Keratinocyte (primary cell): ENCODE measurements at regions not wholly inside any gene's neighbourhood (a gene's known extent, or its start where the extent isn't known, plus 50 kb on each side); places are given as distances from the start of the nearest gene placed in this dataset.

Experiments used
- DNase-seq: peaks from one replicate; pipeline ENCODE4 v3.0.0-alpha.2; 2011; ENCODE audit warnings: low read depth, missing footprints, low spot score
- FAIRE-seq: peaks from 2 replicates; lab custom pipeline; 2011; peaks lifted over from hg19 to GRCh38; lab: Jason Lieb, UNC
- H2AFZ ChIP-seq: 2 replicates; pipeline ENCODE4 v1.6.0; 2012; ENCODE audit warnings: low read length, control low read depth, inconsistent platforms; ENCODE audit not compliant: control insufficient read depth
- H3K27ac ChIP-seq: 2 replicates; pipeline ENCODE4 v1.5.1; 2011; ENCODE audit warnings: low read length; ENCODE audit not compliant: control insufficient read depth, insufficient read depth
- H3K27me3 ChIP-seq: 3 replicates; pipeline ENCODE4 v1.6.0; 2011; ENCODE audit warnings: low read length; ENCODE audit not compliant: control insufficient read depth, insufficient read depth; ENCODE audit errors: extremely low read depth
- H3K36me3 ChIP-seq, 2 experiments: 2 replicates in 1 of 2; 3 replicates in 1 of 2; pipeline ENCODE4 v1.5.1; 2011; ENCODE audit warnings: low read length in 2 of 2, mild to moderate bottlenecking in 1 of 2; ENCODE audit not compliant: control insufficient read depth in 2 of 2, insufficient read depth in 2 of 2; ENCODE audit errors: extremely low read depth in 1 of 2
- H3K4me1 ChIP-seq: 3 replicates; pipeline ENCODE4 v1.5.1; 2011; ENCODE audit warnings: low read length; ENCODE audit not compliant: control insufficient read depth, insufficient read depth; ENCODE audit errors: extremely low read depth
- H3K4me2 ChIP-seq: 3 replicates; pipeline ENCODE4 v1.6.0; 2011; ENCODE audit warnings: low read depth, low read length; ENCODE audit not compliant: control insufficient read depth, insufficient read depth; ENCODE audit errors: extremely low read depth
- H3K4me3 ChIP-seq, 3 experiments: fragments of 200-600 bp in 1 of 3; sonication (generic) in 1 of 3; 2 replicates in 2 of 3; 3 replicates in 1 of 3; pipeline ENCODE4 v1.5.1; 2011 to 2016; ENCODE audit warnings: low read length in 3 of 3, mild to moderate bottlenecking in 3 of 3, control low read depth in 2 of 3, inconsistent platforms in 1 of 3, low read depth in 1 of 3, mixed read lengths in 1 of 3, mixed run types in 1 of 3, moderate library complexity in 1 of 3; ENCODE audit not compliant: control insufficient read depth in 2 of 3, insufficient read depth in 2 of 3; ENCODE audit errors: extremely low read depth in 1 of 3
- H3K79me2 ChIP-seq: 2 replicates; pipeline ENCODE4 v1.6.0; 2012; ENCODE audit warnings: low read length; ENCODE audit not compliant: control insufficient read depth, insufficient read depth
- H3K9ac ChIP-seq: 3 replicates; pipeline ENCODE4 v1.6.0; 2011; ENCODE audit warnings: low read length; ENCODE audit not compliant: control insufficient read depth, insufficient read depth; ENCODE audit errors: extremely low read depth
- H3K9me1 ChIP-seq: 3 replicates; pipeline ENCODE4 v1.6.0; 2011; ENCODE audit warnings: low read length; ENCODE audit not compliant: control insufficient read depth, insufficient read depth; ENCODE audit errors: extremely low read depth
- H3K9me3 ChIP-seq: 2 replicates; pipeline ENCODE4 v1.5.1; 2012; ENCODE audit warnings: low read depth, low read length; ENCODE audit not compliant: control insufficient read depth
- H4K20me1 ChIP-seq: 3 replicates; pipeline ENCODE4 v1.6.0; 2011; ENCODE audit warnings: low read length; ENCODE audit not compliant: control insufficient read depth, insufficient read depth; ENCODE audit errors: extremely low read depth
- EZH2 ChIP-seq: IDR thresholded peaks from one replicate; pipeline ENCODE4 v1.6.1; 2012; ENCODE audit warnings: inconsistent platforms, mild to moderate bottlenecking, low read length, moderate library complexity
- dilution Hi-C: fragments of 300-500 bp; cut with MboI; formaldehyde crosslinking; loops from one replicate; pipeline ENCODE4 v1.7.0; 2020; ENCODE audit warnings: low sequenced_read_pairs; ENCODE audit not compliant: extremely low pct_ligation_motif_present
- TF ChIP-seq, protein P1 (sequence below), 3 experiments: IDR thresholded peaks in 1 of 3; conservative IDR thresholded peaks in 1 of 3; optimal IDR thresholded peaks in 1 of 3; 2 replicates in 2 of 3; 3 replicates in 1 of 3; pipeline versions ENCODE3 to v1.5.1; 2011; ENCODE audit warnings: low read length in 3 of 3, mild to moderate bottlenecking in 3 of 3, moderate library complexity in 2 of 3, control low read depth in 1 of 3, inconsistent platforms in 1 of 3; ENCODE audit not compliant: insufficient read depth in 2 of 3; ENCODE audit errors: extremely low read depth in 1 of 3

DNA sequence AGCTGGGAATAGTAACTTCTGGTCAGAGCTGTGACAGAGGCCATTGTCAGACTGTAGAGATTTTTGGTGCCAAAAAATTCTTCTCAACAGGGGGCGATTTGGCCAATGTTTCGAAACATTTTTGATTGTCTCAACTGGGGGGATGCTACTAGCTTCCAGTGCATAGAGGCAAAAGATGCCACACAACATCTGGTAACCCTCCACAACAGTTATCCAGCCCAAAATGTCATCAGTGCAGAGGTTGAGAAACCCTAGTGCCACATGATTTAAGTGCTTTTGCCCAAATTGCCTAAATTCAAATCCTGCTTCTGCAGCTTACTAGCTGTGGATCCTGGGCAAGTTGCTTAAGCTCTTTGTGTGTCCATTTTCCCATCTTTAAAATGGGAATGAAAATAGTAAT is 71.9 kb downstream of the FZD1 start:
- no peaks in the 10 kb centered on the region for H3K9me3 ChIP-seq
- H3K79me2 ChIP-seq = no peaks in the 10 kb centered on the region
- no peak for TF ChIP-seq EZH2
- TF ChIP-seq, protein P1, sequence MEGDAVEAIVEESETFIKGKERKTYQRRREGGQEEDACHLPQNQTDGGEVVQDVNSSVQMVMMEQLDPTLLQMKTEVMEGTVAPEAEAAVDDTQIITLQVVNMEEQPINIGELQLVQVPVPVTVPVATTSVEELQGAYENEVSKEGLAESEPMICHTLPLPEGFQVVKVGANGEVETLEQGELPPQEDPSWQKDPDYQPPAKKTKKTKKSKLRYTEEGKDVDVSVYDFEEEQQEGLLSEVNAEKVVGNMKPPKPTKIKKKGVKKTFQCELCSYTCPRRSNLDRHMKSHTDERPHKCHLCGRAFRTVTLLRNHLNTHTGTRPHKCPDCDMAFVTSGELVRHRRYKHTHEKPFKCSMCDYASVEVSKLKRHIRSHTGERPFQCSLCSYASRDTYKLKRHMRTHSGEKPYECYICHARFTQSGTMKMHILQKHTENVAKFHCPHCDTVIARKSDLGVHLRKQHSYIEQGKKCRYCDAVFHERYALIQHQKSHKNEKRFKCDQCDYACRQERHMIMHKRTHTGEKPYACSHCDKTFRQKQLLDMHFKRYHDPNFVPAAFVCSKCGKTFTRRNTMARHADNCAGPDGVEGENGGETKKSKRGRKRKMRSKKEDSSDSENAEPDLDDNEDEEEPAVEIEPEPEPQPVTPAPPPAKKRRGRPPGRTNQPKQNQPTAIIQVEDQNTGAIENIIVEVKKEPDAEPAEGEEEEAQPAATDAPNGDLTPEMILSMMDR (optimal IDR thresholded peaks at IDR 0.05 in 1 of 3, IDR thresholded peaks at IDR 0.05 in 1 of 3, conservative IDR thresholded peaks at IDR 0.05 in 1 of 3; ENCODE audit: extremely low read depth in 1 of 3, insufficient read depth in 2 of 3, low read length in 3 of 3) = no peak
- dilution Hi-C loops = no loop called here
- FAIRE-seq = no peak
- H3K4me2 ChIP-seq = no peak overlapping the region
- H3K27ac ChIP-seq = no peak overlapping the region
- no peaks in the 10 kb centered on the region for H3K9me1 ChIP-seq
- no peaks in the 10 kb centered on the region for H4K20me1 ChIP-seq
- H3K4me3 ChIP-seq = no peak overlapping the region
- H3K4me1 ChIP-seq = no peaks in the 10 kb centered on the region
- H2AFZ ChIP-seq = no peak overlapping the region
- no peak overlapping the region for H3K9ac ChIP-seq
- DNase-seq = no peak
- H3K36me3 ChIP-seq = no peaks in the 10 kb centered on the region
- H3K27me3 ChIP-seq = no peaks in the 10 kb centered on the region

DNA sequence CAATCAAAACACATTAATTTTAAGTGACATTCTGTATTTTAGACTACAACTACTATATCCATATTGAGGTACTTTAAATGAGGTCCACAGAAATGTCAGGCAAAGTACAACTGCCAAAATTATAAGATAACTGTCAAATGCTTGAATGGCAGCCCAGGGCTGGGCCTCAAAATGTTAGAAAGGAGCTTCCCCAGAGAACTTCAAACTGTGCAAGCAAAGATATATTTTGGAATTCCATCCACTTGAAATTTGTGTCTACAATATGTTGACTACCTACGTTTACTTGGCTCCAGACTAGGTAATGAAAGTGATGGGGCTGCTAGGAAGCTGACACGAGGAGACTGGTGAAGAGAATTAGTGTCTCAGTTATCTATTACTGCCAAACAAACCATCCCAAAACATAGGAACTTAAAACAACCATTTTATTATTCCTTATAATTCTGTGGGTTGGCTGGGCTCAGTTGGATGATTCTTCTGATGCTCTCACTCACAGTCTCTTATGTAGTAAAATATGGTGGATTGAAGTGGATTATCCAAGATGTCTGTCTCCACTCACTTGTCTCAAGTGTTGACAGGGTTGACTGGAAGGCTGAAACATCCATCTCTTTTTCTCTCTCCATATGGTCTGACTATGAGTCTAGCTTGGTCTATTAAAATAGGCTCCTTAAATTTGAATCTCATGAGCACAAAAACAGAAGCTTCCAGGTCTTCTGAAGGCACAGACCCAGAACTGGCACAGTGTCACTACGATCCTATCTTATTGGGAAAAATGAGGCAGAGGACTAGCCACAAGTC is 74.2 kb downstream of the FZD1 start:
- no peak overlapping the region for H3K27ac ChIP-seq
- H3K9ac ChIP-seq = no peak overlapping the region
- no peaks in the 10 kb centered on the region for H3K27me3 ChIP-seq
- H3K79me2 ChIP-seq = no peaks in the 10 kb centered on the region
- H3K36me3 ChIP-seq = no peaks in the 10 kb centered on the region
- no peak for DNase-seq
- H3K4me2 ChIP-seq = no peak overlapping the region
- H3K4me1 ChIP-seq = no peaks in the 10 kb centered on the region
- H3K9me3 ChIP-seq = no peaks in the 10 kb centered on the region
- TF ChIP-seq EZH2 = no peak
- TF ChIP-seq, protein P1 (optimal IDR thresholded peaks at IDR 0.05 in 1 of 3, IDR thresholded peaks at IDR 0.05 in 1 of 3, conservative IDR thresholded peaks at IDR 0.05 in 1 of 3; ENCODE audit: extremely low read depth in 1 of 3, insufficient read depth in 2 of 3, low read length in 3 of 3) = no peak
- H3K4me3 ChIP-seq = no peak overlapping the region
- H4K20me1 ChIP-seq = no peaks in the 10 kb centered on the region
- FAIRE-seq = no peak
- no peaks in the 10 kb centered on the region for H3K9me1 ChIP-seq
- H2AFZ ChIP-seq = no peak overlapping the region
- dilution Hi-C loops = no loop called here
